Spleen (tissue), 11 donors: ENCODE measurements at regions not wholly inside any gene's neighbourhood (a gene's known extent, or its start where the extent isn't known, plus 50 kb on each side); places are given as distances from the start of the nearest gene placed in this dataset.
"Not testable (repeated sequence)": the region's sequence is repeated elsewhere in the genome, so short reads cannot be mapped to it uniquely, and the experiment has no call there.

Experiments
- DNase-seq: peaks from one replicate; pipeline ENCODE4 v3.0.0-alpha.2; 2020
- H3K27ac ChIP-seq, 8 donors: fragments of 200-600 bp; sonication (generic) in 7 of 8; 1 replicate in 4 of 8; 2 replicates in 4 of 8; pipeline versions ENCODE4 v1.5.0 to v1.8.0; 2016 to 2021; ENCODE audit warnings: inconsistent platforms in 4 of 8, mild to moderate bottlenecking in 4 of 8, moderate library complexity in 1 of 8
- H3K27me3 ChIP-seq, 7 donors: fragments of 200-600 bp; sonication (generic) in 6 of 7; replicated peaks in 1 of 7; 1 replicate in 4 of 7; 2 replicates in 3 of 7; pipeline versions ENCODE4 v1.5.0 to v1.8.0; 2016 to 2021; ENCODE audit warnings: inconsistent platforms in 3 of 7, mild to moderate bottlenecking in 1 of 7
- H3K36me3 ChIP-seq, 6 donors: fragments of 200-600 bp; sonication (generic) in 5 of 6; 1 replicate in 4 of 6; 2 replicates in 2 of 6; pipeline versions ENCODE4 v1.5.0 to v1.8.0; 2016 to 2021; ENCODE audit warnings: inconsistent platforms in 2 of 6
- H3K4me1 ChIP-seq, 6 donors: fragments of 200-600 bp; sonication (generic) in 5 of 6; 1 replicate in 3 of 6; 2 replicates in 3 of 6; pipeline versions ENCODE4 v1.5.0 to v1.8.0; 2016 to 2021; ENCODE audit warnings: inconsistent platforms in 3 of 6
- H3K4me3 ChIP-seq, 8 donors: fragments of 200-600 bp; sonication (generic) in 7 of 8; 1 replicate in 4 of 8; 2 replicates in 4 of 8; pipeline versions ENCODE4 v1.5.0 to v1.8.0; 2016 to 2021; ENCODE audit warnings: inconsistent platforms in 4 of 8, mild to moderate bottlenecking in 4 of 8, moderate library complexity in 2 of 8
- H3K9me3 ChIP-seq, 8 donors: fragments of 200-600 bp; sonication (generic) in 7 of 8; 1 replicate in 4 of 8; 2 replicates in 4 of 8; pipeline versions ENCODE4 v1.5.0 to v1.8.0; 2016 to 2021; ENCODE audit warnings: inconsistent platforms in 4 of 8
- CTCF ChIP-seq, 11 experiments: fragments of 200-600 bp in 7 of 11; fragments of 450-650 bp in 4 of 11; sonication (generic) in 4 of 11; IDR thresholded peaks in 8 of 11; conservative IDR thresholded peaks in 3 of 11; 1 replicate in 7 of 11; 2 replicates in 4 of 11; pipeline versions ENCODE4 v1.4.0 to v1.8.0; 2016 to 2021; ENCODE audit warnings: antibody characterized with exemption in 11 of 11, inconsistent platforms in 4 of 11, mild to moderate bottlenecking in 1 of 11
- POLR2A ChIP-seq, 3 donors: fragments of 450-650 bp; IDR thresholded peaks; one replicate each; pipeline ENCODE4 v1.5.1; 2017; ENCODE audit warnings: antibody characterized with exemption in 3 of 3, mild to moderate bottlenecking in 1 of 3
- POLR2AphosphoS5 ChIP-seq, 3 donors: sonication (generic); formaldehyde crosslinking; IDR thresholded peaks; one replicate each; pipeline ENCODE4 v1.5.1; 2017; ENCODE audit warnings: antibody characterized with exemption in 3 of 3
- WGBS, 5 donors: extraction: QIAGEN DNeasy Blood & Tissue Kit in 3 of 5; methylation state at CpG; one replicate each; pipeline versions ENCODE4 v1.1.5 to v1.1.7; 2013 to 2018; 5-methylcytosine and 5-hydroxymethylcytosine counted together
- intact Hi-C: fragments of 100-400 bp; cut with DNase I; formaldehyde crosslinking; loops from one replicate; pipeline ENCODE4 v1.15.0; 2023; ENCODE audit warnings: low total_unique reads
- donor health status: healthy with polysubstance abuse.
- donor health status: DM: no; HTN: no; CAD: no; lungs with moderate emphysema.
- donor health status: DM: no; HTN: no; CAD: no.
- donor health status: Bipolar disorder and iron deficiency.
- donor health status: healthy.
- donor health status: DM: no; HTN: no; CAD: no.
- donor health status: DM: yes; HTN: yes; CAD: no.

DNA sequence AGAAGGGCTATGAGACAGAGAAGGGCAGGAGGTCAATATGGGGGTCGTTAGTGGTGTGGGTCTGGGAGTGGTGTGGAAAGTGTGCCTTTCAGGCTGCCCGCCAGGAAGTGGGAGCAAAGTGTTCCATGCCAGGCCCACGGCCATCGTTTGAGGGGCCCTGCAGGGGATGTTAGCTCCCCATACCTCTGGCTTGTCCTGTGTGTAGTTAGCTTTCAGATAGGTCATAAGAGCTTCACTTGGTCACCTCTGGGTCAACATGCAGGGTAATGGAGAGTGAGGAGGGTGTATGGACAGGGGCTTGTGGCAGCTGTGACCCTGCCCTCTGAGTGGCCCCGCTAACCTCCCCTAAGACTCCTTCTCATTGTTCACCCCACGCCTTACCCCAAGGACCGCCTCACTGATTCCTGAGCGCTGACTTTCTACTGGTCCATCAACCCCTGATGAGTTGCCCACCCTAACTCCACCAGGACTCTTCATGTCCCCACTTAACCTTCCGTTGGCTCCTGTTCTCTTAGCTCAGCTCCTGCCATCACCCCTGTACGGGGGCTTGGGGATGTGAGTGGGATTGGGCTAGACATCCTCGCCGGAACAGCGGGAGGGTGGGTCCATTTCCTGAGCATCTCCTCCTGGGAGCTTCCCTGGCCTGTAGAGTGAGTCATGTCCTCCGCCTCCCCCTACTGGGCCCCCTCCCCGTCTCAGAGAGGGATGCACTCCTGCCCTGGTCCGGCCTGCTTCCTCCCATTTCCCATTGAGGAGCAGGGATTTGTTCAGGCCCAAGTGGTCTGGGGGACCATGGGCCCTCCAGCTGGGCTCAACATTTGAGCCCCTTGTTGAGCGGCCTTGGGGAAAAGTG is 125.7 kb downstream of the FGF18 start:
- WGBS, 5 donors: 81 to 93% (median 89%) methylated on average over 15 to 17 of the region's 17 CpGs
- no peak for DNase-seq
- Histone ChIP-seq H3K27ac (no peak overlapping the region), H3K4me3 (no peak overlapping the region), H3K4me1 (no peaks in the 10 kb centered on the region), H3K9me3 (no peaks in the 10 kb centered on the region), H3K36me3 (no peaks in the 10 kb centered on the region), H3K27me3 (peaks cover 0 to 12% (median 0%) of the 10 kb centered on the region in 7 donors)
- TF ChIP-seq CTCF (IDR thresholded peaks at IDR 0.05 in 8 of 11, conservative IDR thresholded peaks at IDR 0.05 in 3 of 11) (no peak), POLR2A (IDR thresholded peaks at IDR 0.05) (no peak), POLR2AphosphoS5 (IDR thresholded peaks at IDR 0.05) (no peak)
- intact Hi-C loops: no loop called here

DNA sequence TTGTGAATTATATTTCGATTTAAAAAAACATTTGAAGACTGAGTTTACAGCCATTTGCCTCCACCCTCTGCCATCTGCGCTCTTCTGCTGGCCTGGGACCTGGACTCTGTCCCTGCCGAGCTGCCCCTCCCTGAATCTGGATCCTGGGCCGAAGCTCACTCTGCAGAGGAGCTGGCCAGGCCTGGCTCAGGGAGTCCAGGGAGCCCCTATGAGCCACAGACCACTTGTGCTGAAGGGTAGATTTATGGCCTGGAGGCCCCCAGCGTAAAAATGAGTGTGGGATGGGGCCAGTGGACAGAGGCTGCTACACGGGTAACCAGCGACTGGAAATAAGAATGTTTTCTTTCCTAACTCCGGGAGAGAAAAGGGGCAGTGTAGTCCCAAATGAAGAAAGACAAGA is 129.8 kb downstream of the FGF18 start:
- no peaks in the 10 kb centered on the region for H3K4me1 ChIP-seq
- no peak overlapping the region for H3K27ac ChIP-seq
- DNase-seq: no peak
- no peak overlapping the region for H3K4me3 ChIP-seq
- intact Hi-C loops: no loop called here
- H3K9me3 ChIP-seq: peaks cover 0 to 9% (median 3%) of the 10 kb centered on the region in 8 donors
- no peaks in the 10 kb centered on the region for H3K27me3 ChIP-seq
- no peaks in the 10 kb centered on the region for H3K36me3 ChIP-seq
- TF ChIP-seq POLR2AphosphoS5 (IDR thresholded peaks at IDR 0.05) (no peak), CTCF (IDR thresholded peaks at IDR 0.05 in 8 of 11, conservative IDR thresholded peaks at IDR 0.05 in 3 of 11) (no peak), POLR2A (IDR thresholded peaks at IDR 0.05) (no peak)
- WGBS, 5 donors: 76 to 88% (median 86%) methylated on average over 8 of the region's 8 CpGs

DNA sequence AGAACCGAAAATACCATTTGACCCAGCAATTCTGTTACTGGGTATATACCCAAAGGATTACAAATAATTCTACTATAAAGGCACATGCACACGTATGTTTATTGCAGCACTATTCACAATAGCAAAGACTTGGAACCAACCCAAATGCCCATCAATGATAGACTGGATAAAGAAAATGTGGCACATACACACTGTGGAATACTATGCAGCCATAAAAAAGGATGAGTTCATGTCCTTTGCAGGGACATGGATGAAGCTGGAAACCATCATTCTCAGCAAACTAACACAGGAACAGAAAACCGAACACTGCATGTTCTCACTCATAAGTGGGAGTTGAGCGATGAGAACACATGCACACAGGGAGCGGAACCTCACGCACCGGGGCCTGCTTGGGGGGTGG is 134.4 kb downstream of the FGF18 start:
- H3K4me3 ChIP-seq, H3K27me3 ChIP-seq, DNase-seq, H3K27ac ChIP-seq, H3K36me3 ChIP-seq, H3K9me3 ChIP-seq, intact Hi-C loops, H3K4me1 ChIP-seq: not testable (repeated sequence)
- 89 to 97% (median 90%) methylated on average over 7 of the region's 7 CpGs for WGBS, 5 donors

DNA sequence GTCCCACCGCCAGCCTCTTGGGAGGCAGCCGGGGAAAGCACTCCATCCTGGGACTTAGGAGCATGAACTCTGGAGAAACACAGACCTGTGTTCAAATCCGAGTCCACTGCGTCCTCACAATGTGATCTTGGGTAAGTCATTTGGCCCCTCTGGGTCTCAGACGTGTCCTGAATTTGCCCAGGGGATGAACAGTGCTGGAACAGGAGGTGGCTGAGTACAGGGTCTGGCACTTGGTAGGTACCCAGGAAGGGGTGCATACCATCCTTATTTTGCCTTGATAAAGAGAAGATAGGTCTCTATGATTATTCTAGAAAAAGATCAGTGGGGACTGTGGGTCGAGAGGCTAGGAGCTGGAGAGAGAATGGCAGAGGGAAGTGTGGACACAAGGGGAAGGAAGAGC is 135.7 kb downstream of the FGF18 start:
- Histone ChIP-seq H3K27ac (no peak overlapping the region), H3K27me3 (peaks cover 0 to 5% (median 0%) of the 10 kb centered on the region in 7 donors), H3K36me3 (no peaks in the 10 kb centered on the region), H3K9me3 (peaks cover 0 to 9% (median 3%) of the 10 kb centered on the region in 8 donors), H3K4me1 (no peaks in the 10 kb centered on the region), H3K4me3 (no peak overlapping the region)
- intact Hi-C loops: no loop called here
- DNase-seq: no peak
- 75 to 92% (median 79%) methylated on average over 6 of the region's 6 CpGs for WGBS, 5 donors
- TF ChIP-seq CTCF (IDR thresholded peaks at IDR 0.05 in 8 of 11, conservative IDR thresholded peaks at IDR 0.05 in 3 of 11) (no peak), POLR2AphosphoS5 (IDR thresholded peaks at IDR 0.05) (no peak), POLR2A (IDR thresholded peaks at IDR 0.05) (no peak)
